EH (cell line): ENCODE measurements at regions not wholly inside any gene's neighbourhood (a gene's known extent, or its start where the extent isn't known, plus 50 kb on each side); places are given as distances from the start of the nearest gene placed in this dataset.
"Not testable (repeated sequence)": the region's sequence is repeated elsewhere in the genome, so short reads cannot be mapped to it uniquely, and the experiment has no call there.

ENCODE experiments used
- DNase-seq: peaks from one replicate; pipeline ENCODE4 v3.0.0-alpha.2; 2015; ENCODE audit warnings: low read depth

DNA sequence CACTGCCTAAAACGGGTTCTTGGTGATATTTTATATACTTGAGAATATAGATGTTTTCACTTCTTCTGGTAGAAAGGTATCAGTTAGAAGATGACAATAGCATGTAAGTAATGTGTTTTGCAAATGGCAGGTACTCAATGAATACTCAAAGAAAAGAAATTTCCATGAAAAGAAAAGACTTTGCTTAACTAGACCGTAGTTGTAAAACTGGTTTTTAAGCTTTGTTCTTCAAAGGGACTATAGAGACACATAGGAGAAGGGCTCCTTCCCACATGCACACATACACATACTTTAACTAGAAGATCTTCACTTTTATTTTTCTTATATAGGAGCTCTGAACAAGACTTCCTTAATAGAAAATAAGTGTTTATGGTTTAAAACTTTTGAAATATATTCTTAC is 215.3 kb upstream of the RND3 start:
- DNase-seq = no peak

DNA sequence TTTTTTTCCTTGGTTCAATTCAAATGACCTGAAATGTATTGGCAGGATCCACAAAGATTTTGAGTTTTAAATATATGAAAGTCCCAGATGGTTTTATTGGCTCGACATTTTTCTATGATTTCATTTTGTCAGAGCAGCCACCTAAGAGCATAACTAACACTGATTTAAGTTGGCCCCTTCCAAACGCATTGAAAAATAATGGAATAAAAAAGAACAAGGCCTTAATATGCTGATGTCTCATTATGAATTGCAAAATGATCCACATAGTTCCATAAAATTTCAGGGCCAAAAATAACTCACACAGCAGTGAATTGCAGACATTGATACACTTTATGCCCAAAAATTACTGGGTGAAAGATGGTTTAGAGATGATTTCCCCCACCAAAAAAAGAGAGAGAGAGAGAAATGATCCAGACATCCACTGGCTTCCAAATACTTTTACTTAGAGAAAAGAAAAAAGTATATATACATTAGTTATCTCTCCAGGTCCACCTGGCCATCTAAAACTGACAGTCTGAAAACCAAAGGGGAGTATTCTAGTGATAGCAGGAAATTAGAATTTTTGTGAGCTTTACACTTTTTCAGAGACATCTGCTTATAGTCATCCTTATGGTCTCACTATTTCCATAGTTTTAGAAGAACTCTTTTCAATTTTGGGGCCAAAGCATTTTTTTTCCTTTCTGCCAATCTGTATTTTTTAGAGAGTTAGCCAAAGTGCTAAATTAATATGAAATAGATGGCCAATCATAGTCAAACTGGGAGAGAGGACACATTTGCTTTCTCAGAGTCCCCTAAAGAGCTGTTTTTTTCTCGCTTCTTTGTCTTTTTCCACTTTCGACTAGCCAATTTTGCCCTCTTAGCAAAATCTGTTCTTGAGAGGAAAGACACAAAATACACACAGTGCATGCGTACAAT is 213.5 kb upstream of the RND3 start:
- DNase-seq = no peak

DNA sequence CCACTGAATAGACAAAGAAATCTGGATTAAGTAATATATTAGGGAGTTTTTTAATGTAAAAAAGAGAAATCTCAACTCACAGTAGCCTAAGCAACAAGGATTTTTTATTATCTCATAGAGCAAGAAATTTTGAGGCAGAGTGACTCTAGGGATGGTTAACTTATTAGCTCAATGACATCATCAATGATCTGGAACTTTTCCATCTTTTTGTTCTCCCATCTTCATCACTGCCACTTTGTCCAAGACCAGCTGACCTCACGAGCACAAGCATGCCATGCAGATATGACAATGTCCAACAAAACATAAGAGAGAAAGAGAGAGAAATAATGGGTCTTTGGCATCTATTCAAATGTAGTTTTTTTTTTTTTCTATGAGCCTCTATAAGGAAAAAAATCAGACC is 211.8 kb upstream of the RND3 start:
- no peak for DNase-seq

DNA sequence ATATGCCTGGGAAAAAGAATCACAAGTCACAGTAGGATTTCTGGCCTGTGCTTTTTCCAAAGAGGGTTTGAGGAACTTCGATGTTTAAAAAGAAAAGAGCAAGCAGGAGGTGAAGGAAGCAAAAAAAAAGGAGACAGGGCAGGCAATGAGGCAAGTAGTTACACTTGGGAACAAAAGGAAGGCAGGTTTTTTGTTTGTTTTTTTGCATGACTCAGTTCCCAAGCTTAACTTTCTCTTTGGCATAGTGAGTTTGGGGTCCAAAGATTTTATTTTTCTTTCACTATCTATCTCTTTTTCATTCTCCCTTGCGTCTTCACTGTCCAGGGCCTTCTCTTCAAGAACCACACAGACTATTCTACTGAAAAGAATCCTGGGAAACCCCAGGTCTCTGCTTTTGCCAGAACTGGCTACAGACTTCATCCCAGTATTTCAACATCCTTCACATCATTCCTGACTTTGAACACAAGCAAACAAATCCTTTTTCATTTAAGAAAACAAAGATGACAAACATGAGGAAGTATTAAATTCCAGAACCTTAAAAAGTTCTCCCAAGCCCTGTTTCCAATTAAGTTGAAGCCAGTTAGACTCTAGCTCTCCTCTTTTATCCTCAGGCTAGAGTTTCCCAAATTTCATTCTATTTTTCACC is 210.7 kb upstream of the RND3 start:
- DNase-seq = peak; percentile 88

DNA sequence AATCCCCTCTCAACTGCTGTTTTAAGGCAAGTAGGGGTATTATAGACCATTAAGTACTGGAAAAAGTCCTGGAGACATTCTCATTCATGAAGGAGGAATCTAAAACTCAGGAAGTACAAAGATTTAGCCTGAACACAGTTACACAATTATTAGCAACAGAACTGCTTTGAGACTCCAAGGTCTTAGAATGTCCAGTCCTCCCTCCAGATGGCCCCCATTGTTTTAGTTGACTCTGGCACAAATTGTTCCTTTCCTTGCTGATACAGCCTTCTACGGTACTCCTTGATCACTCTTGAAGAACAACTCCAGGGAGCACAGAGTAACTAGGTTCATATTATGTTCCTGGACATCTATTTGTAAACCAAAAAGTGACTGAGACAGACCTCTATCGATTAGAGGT is 210.1 kb upstream of the RND3 start:
- DNase-seq = peak; percentile 18

DNA sequence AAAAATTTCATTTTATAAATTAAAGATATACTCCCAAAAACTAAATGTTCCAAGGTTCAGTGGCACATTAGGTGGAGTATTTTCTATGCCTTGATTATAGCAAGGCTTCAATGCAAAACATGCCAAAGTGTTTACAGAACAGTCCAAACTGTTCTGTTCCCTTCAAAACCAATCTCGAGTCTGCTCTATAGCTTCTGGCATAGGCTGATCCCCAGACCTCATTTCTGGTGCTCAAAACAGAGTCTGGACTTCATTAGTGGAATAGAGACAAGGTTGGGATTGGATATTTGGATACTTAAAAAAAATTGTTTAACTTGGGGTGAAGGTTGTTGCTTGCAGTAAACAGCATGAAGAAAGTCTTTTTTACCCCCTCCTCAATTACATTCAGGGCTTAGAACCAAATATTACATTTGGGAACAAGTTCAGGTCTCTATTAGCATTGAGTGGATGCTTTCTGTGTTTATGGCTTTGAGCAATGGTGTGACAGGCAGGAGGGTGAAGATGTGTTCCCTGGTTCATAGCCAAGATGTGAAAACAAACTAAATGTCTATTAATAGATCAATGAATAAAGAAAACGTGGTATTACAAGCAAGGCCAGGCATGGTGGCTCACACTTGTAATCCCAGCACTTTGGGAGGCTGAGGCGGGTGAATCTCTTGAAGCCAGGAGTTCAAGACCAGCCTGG is 208.1 kb upstream of the RND3 start:
- no peak for DNase-seq

DNA sequence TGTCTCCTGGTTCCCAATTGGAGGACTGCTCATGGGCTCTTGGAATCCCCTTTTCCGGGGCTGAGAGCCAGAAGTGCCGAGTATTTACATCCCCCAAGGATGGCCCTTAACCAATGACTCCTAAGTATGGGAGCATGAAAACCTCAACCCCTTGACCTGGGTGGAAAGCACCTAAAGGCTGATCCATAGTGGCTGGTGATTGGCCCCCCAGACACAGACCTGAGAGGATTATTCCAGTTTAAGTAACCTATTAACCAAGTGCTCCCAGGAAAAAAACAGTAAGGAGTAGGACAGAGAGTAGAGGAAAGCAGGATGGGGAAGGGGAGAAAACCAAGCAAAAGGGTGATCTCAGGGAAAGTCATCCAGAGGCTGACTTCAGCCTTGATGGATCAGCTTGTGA is 206.1 kb upstream of the RND3 start:
- no peak for DNase-seq

DNA sequence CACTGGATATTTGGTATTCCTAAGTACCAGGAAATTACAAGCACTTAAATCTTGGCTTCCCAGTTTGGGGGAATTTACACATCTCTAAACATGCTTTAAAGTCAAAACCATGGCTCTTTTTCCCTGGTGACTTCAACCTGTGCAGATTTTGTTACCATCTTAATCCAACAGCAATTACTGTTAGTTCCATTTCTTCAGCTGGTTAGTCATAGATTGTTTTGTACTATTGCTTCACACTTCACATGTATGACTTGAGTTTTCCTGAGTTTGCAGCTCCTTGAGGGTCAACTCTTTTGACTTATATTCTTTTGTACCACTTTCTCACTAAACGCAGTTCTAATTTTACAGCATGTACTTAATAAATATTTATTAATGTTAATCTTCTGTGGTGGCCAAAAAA is 203.4 kb upstream of the RND3 start:
- peak; percentile 26 for DNase-seq

DNA sequence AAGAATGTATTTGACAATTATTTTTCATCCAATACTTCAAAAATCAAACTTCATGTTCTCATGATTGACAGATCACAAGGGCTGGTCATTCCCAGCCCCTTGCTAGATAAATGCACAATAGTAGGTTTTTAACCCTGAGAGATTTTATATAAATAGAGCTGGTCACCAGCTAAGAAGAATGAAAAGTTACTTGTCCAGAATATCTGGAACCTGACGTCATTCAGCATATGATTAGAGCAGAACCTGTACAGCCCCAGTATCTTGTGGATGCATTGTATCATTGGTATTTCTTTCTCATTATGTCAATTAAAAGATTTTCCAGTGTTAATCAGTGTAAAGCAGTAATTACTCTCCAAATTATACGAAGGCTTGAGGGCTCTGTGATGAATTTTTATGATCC is 202.8 kb upstream of the RND3 start:
- DNase-seq = no peak

DNA sequence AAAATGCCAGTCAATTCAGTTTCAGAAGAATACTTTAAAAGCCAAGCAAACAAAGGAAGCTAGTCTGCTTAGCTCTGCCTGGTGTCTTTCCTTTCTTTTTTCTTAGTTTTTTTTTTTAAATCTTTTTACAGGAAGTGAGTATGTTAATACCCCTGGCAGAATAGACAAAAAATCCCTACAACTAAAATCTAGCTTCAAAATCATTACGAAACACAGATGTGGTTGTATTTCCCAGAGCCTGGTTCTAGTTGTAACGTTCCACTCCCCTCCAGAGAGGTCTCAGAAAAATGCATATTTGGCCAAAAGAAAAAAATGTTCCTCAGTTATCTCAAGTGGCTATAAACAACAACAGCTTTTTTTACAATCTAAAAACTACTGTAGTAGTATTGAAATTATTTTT is 202.1 kb upstream of the RND3 start:
- DNase-seq = peak; percentile 39

DNA sequence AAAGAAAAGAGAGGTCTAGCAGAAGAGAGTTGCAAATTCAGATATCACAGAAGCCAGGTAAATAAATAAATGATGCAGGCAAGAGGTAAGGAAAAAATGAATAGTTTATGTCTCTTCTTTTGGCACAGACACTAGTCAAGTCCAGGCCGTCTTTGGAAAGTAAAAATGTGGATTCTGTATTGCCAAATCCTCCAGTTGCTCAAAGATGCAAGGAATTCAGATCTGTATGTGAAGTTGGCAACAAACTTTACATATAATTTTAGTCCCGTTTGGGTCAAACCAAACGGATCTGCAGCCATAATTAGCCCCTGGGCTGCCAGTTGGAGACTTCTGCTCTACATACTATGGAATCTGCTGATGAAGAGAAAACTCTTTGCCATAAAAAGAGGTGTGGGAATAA is 200.5 kb upstream of the RND3 start:
- peak; percentile 32 for DNase-seq

DNA sequence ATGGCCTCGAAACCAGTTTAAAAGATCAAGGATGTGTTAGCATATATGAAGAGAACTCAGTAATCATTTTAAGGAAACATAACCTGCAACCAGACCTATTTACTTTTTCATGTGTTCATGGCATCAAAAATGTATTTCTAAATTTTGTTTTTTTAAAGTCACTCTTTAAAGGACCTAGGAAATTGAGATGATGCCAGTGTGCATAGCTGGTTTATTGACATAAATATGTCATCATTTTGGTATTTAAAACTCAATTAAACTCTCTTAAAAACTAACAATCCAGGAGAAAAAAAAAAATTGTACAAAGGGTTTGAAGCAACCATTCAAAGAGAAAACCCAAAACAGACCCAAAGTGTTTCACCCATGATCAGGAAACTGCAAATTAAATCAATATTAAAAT is 198.9 kb upstream of the RND3 start:
- DNase-seq = peak; percentile 67

DNA sequence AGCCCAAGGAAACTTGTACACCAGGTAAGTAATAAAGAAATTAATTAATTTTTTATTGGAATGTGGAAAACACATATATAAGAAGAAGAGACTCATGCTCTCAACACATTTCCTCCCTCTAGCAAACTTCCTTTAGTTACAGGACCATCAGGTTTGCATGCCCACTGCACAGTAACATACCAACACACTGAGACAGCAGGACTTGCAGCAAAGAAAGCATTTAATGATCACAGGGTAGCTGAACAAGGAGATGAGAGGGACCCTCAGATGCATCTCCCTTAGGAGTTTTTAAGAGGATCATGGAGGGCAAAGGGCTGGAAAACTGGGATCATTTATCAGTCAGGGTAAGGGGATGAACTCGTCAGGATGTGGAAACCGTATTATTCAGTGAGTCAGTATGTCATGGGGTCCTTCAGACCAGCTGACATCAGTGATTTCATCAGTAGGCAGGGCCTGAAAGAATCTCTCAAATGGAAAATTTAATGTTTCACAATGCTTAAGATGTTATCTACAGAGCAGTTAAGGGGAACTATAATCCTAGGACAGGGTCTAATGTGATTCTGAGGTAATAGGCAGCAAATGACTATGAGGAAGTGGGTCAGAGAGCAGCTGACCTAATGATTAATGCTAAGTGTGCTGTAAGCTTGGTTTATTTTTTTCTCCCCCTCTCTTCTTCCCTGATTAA is 193.8 kb upstream of the RND3 start:
- peak; percentile 95 for DNase-seq

DNA sequence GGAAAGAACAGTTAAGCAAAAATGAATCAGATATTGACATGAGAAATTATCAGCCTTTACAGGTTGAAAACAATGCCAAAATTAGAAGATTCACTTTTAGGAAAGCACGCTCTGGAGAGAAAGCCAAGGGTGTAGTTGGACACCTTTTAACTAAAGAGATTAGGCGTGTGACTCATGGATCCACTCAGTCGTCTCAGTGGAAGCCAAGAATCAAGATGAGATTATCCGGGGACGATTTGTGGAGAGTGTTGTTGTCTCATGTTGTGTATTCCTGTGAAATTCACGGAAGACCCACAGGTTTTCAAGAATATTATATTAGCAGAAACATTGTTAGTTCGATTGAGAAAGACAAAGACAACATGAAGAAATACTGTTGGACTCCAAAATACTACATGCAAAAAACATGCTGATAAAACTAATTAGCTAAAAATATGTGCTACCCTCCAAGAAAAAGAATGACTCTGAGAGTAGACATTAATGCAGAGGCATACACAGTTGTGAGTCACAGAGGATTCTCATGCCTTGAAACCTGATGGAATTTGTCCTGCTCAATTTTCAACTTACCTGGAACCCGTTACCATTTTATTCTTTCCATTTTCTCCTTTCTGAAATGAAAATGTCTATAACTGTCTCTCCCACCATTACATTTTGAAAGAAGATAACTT is 192.1 kb upstream of the RND3 start:
- peak; percentile 62 for DNase-seq

DNA sequence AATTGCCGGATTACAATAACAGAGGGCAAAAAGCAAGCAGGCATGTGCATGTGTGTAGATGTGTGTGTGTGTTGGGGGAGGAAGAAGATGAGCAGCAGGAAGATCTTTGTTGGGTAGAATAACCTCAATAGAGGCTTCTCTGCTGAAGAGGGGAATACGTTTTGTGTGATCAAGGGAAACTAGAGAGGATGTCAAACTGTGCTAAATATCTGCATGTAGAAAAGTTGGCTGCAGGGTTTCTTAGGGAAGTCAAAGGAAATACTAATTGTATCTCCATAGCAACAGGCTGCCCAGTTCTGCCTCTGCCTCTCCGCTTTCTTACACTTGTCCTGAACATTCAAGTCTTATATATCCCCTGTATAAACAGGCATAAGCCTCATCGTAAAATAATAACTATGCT is 190.1 kb upstream of the RND3 start:
- DNase-seq = peak; percentile 4

DNA sequence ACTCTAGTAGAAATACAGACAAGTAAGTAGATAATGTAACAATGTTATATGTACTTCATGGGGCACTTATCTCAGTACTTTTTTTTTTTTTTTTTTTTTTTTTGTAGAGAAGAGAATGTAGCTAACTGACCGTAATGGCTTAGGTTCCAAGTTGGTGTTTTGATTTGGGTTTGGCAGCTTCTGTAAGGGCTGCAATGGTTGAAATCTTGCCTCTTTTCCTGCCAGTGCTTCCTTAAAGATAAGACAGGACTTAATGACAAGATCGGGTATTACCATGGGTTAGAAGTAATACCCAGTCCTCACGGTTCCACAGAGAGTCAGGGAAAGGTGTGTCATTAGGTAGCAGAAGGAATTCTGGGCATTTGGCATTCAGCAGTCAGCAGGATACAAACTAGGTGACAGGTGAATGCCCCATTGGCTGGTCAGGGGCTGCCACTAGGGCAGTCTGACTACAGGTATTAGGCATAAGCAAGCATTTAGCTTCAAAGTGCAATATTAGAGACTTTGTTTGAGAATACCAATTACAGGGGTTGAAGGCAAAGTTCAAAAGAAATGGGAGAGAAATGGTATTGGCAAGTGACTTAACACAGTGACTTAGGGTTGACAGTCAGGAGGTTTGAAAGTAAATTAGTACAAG is 189.4 kb upstream of the RND3 start:
- no peak for DNase-seq

DNA sequence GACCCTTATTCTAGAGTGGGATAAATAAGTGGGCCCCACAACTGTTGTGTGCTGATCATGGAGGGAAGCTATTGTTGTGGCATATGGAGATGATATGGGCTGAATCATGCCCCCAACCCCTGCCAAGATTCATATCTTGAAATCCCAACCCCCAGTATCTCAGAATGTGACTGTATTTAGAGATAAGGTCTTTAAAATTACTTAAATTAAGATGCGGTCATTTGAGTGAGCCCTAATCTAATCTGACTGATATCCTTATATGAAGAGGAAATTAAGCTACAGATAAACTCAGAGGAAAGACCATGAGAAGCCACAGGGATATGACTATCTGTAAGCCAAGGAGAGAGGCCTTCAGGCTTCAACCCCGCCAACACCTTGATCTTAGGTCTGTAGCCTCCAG is 188.3 kb upstream of the RND3 start:
- no peak for DNase-seq

DNA sequence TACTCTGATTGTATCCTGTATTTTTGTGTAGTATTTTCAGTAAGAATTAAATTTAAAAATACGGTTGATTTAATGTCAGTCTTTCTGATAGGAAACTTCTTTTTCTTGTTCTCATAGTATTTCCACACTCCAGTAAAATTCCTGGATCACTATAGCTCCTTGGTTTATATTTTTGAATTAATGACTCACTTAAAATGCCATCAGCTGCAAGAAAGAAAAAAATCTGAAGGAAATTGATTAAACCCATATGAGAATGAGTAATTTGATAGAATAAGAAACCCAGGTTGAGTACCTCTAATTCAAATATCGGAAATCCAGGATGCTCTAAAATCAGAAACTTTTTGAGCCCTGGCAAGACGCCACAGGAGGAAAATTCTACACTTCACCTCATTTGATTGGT is 186.8 kb upstream of the RND3 start:
- DNase-seq = peak; percentile 65

DNA sequence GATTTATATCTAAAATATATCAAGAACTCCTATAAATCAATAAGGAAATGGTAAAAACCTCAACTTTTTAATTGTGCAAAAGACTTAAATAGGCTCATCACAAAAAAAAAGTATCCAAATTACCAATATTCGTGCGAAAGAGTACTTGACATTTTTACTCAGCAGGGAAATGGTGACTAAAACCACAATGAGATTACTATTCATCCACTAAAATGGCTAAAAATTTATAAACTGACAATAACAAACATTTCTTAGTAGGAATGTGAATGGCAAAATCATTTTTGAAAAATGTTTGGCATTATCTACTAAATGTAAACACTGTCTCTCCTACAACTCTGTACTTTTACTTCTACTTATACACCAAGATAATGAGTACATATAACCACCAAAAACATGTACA is 184.8 kb upstream of the RND3 start:
- DNase-seq = peak; percentile 49

DNA sequence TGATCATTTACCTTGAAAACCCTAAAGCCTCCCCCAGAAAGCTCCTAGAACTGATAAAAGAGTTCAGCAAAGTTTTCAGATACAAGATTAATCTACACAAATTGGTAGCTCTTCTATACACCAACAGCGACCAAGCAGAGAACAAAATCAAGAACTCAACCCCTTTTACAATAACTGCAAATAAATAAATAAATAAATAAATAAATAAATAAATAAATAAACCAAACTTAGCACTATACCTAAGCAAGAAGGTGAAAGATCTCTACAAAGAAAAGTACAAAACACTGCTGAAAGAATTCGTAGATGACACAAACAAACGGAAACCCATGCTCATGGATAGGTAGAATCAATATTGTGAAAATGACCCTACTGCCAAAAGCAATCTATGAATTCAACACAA is 182.0 kb upstream of the RND3 start:
- DNase-seq = no peak

DNA sequence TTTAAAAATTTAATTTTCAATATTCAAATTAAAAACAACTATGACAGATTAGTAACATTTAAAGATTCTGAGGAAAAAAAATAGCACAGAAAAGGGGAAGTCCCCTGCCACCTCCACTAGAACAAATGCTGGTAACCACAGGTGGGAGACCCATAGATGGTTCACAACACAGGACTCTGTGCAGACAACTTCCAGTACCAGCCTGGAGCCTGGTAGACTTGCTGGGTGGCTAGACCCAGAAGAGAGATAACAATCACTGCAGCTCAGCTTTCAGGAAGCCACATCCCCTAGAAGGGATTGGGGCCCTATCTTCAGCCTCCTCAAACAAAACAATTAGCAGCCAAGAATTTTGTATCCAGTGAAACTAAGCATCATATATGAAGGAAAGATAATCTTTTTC is 179.6 kb upstream of the RND3 start:
- not testable (repeated sequence) for DNase-seq
